GM23338 (cell line): ENCODE measurements at regions not wholly inside any gene's neighbourhood (a gene's known extent, or its start where the extent isn't known, plus 50 kb on each side); places are given as distances from the start of the nearest gene placed in this dataset.

Source experiments
- ATAC-seq: fragments of 200-7000 bp; cut with Tn5 transposase; 3 replicates; pipeline ENCODE4 v1.9.1; 2020
- DNase-seq: peaks from one replicate; pipeline ENCODE4 v3.0.0-alpha.2; 2015; ENCODE audit warnings: low spot score
- H2AFZ ChIP-seq: fragments of 200-600 bp; sonication (generic); 2 replicates; pipeline ENCODE4 v1.8.0; 2016; ENCODE audit warnings: antibody characterized with exemption, mild to moderate bottlenecking, moderate library complexity
- H3F3A ChIP-seq: fragments of 200-600 bp; sonication (generic); replicated peaks from 2 replicates; pipeline ENCODE4 v1.8.0; 2017; ENCODE audit warnings: antibody characterized with exemption, mixed run types, low read depth
- H3K27ac ChIP-seq: fragments of 200-600 bp; sonication (generic); 2 replicates; pipeline ENCODE4 v1.6.1; 2016; ENCODE audit warnings: low read depth
- H3K27me3 ChIP-seq: fragments of 200-600 bp; sonication (generic); 2 replicates; pipeline ENCODE4 v1.8.0; 2016; ENCODE audit warnings: mild to moderate bottlenecking, mixed run types, moderate library complexity; ENCODE audit not compliant: insufficient read depth
- H3K36me3 ChIP-seq: fragments of 200-600 bp; sonication (generic); 2 replicates; pipeline ENCODE4 v1.8.0; 2016; ENCODE audit warnings: mild to moderate bottlenecking; ENCODE audit not compliant: insufficient read depth
- H3K4me1 ChIP-seq: fragments of 200-600 bp; sonication (generic); 2 replicates; pipeline ENCODE4 v1.8.0; 2016; ENCODE audit warnings: mild to moderate bottlenecking, moderate library complexity; ENCODE audit not compliant: insufficient read depth
- H3K4me2 ChIP-seq: fragments of 200-600 bp; sonication (generic); 2 replicates; pipeline ENCODE4 v1.7.1; 2017; ENCODE audit warnings: mixed run types
- H3K4me3 ChIP-seq: fragments of 200-600 bp; sonication (generic); 2 replicates; pipeline ENCODE4 v1.6.1; 2016; ENCODE audit warnings: mixed run types
- H3K79me2 ChIP-seq: fragments of 200-600 bp; sonication (generic); replicated peaks from 2 replicates; pipeline ENCODE4 v1.8.0; 2017; ENCODE audit warnings: mild to moderate bottlenecking; ENCODE audit not compliant: insufficient read depth
- H3K9me2 ChIP-seq: fragments of 200-600 bp; sonication (generic); 2 replicates; pipeline ENCODE4 v1.8.0; 2017; ENCODE audit not compliant: insufficient read depth
- H4K20me1 ChIP-seq: fragments of 200-600 bp; sonication (generic); replicated peaks from 2 replicates; pipeline ENCODE4 v1.8.0; 2017; ENCODE audit warnings: mild to moderate bottlenecking; ENCODE audit not compliant: insufficient read depth
- H3K27ac Mint-ChIP-seq: 2 replicates; pipeline ENCODE4 v1.8.0; 2020; ENCODE audit warnings: inconsistent platforms, mild to moderate bottlenecking, moderate library complexity, mixed read lengths
- H3K27me3 Mint-ChIP-seq: 3 replicates; pipeline ENCODE4 v1.8.0; 2022; ENCODE audit warnings: low read depth, mild to moderate bottlenecking, moderate library complexity, mixed read lengths, inconsistent platforms; ENCODE audit not compliant: insufficient read depth, poor library complexity
- H3K36me3 Mint-ChIP-seq: 3 replicates; pipeline ENCODE4 v1.8.0; 2021; ENCODE audit warnings: low read depth, mild to moderate bottlenecking, inconsistent platforms, moderate library complexity, mixed read lengths
- H3K4me1 Mint-ChIP-seq: 3 replicates; pipeline ENCODE4 v1.8.0; 2020; ENCODE audit warnings: mild to moderate bottlenecking, inconsistent platforms, mixed read lengths
- H3K4me3 Mint-ChIP-seq: 3 replicates; pipeline ENCODE4 v1.8.0; 2021; ENCODE audit warnings: moderate library complexity, mild to moderate bottlenecking, inconsistent platforms, mixed read lengths
- H3K9me3 Mint-ChIP-seq: 3 replicates; pipeline ENCODE4 v1.8.0; 2020; ENCODE audit warnings: moderate library complexity, mild to moderate bottlenecking, inconsistent platforms, mixed read lengths
- CREB1 ChIP-seq: fragments of 250-450 bp; sonication (Bioruptor Pico); IDR thresholded peaks from 2 replicates; pipeline ENCODE4 v1.5.0; 2020; ENCODE audit warnings: low read depth, mild to moderate bottlenecking, moderate library complexity
- EZH2 ChIP-seq: fragments of 200-600 bp; sonication (generic); IDR thresholded peaks from one replicate; pipeline ENCODE4 v1.8.0; 2017; ENCODE audit warnings: antibody characterized with exemption, mild to moderate bottlenecking, low read depth; ENCODE audit not compliant: unreplicated experiment
- EZH2phosphoT487 ChIP-seq: fragments of 200-600 bp; sonication (generic); IDR thresholded peaks from one replicate; pipeline ENCODE4 v1.8.1; 2018; ENCODE audit warnings: antibody characterized with exemption; ENCODE audit not compliant: unreplicated experiment
- NANOG ChIP-seq: IDR thresholded peaks from 2 replicates; pipeline ENCODE4 v1.6.1; 2016; ENCODE audit warnings: antibody characterized with exemption, borderline replicate concordance
- POLR2AphosphoS5 ChIP-seq: IDR thresholded peaks from 2 replicates; pipeline ENCODE4 v1.6.1; 2016; ENCODE audit warnings: antibody characterized with exemption, low read depth
- STAT1 ChIP-seq: IDR thresholded peaks from one replicate; pipeline ENCODE4 v1.6.1; 2016; ENCODE audit warnings: antibody characterized with exemption; ENCODE audit not compliant: unreplicated experiment
- ZNF114 ChIP-seq: fragments of 250-450 bp; sonication (Bioruptor Pico); IDR thresholded peaks from 2 replicates; pipeline ENCODE4 v1.5.0; 2020; ENCODE audit warnings: mild to moderate bottlenecking, moderate library complexity
- TF ChIP-seq, protein P1 (sequence below): fragments of 250-450 bp; sonication (Bioruptor Pico); IDR thresholded peaks from 2 replicates; pipeline ENCODE4 v1.5.0; 2020; ENCODE audit warnings: mild to moderate bottlenecking, moderate library complexity
- TF ChIP-seq, protein P2 (sequence below): IDR thresholded peaks from 2 replicates; pipeline ENCODE4 v1.6.1; 2016; ENCODE audit warnings: antibody characterized with exemption
- TF ChIP-seq, protein P3 (sequence below): IDR thresholded peaks from one replicate; pipeline ENCODE4 v1.6.1; 2018; ENCODE audit warnings: antibody characterized with exemption; ENCODE audit not compliant: unreplicated experiment

DNA sequence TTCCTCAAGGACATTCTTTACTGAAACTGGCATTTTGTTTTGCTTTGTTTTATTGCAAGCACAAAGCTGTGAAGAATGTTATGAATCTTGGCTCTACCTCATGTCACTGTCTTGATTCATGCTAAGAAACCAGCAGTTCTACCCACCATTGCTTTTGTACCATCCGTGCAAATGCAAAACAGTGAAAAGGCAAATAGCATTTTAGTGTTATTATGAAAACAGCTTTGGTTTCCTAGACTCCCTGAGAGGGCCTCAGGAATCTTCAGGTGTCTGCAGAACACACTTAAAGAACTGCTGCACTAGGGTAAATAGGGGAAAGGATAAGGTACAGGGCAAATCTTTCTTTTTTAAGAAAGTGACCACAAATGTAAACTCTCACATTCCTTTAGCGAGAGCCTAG, 318.9 kb downstream of the AHR start:
- H3K27ac ChIP-seq = no peak overlapping the region
- Mint-ChIP-seq H3K27me3 (no peaks in the 10 kb centered on the region), H3K27ac (no peak overlapping the region), H3K4me1 (peaks cover 6% of the 10 kb centered on the region; the same call in 1 of the 3 replicates), H3K9me3 (no peaks in the 10 kb centered on the region; the same call in 2 of the 3 replicates), H3K4me3 (no peak overlapping the region), H3K36me3 (no peaks in the 10 kb centered on the region)
- H3K9me2 ChIP-seq = no peaks in the 10 kb centered on the region; the same call in none of the 2 replicates
- H3K4me3 ChIP-seq = no peak overlapping the region
- no peaks in the 10 kb centered on the region for H3K27me3 ChIP-seq
- H3K79me2 ChIP-seq = no peaks in the 10 kb centered on the region
- ATAC-seq (no peak), DNase-seq (peak; percentile 5)
- H3F3A ChIP-seq = no peaks in the 10 kb centered on the region
- H3K4me2 ChIP-seq = no peak overlapping the region
- no peaks in the 10 kb centered on the region for H4K20me1 ChIP-seq
- TF ChIP-seq, protein P1, sequence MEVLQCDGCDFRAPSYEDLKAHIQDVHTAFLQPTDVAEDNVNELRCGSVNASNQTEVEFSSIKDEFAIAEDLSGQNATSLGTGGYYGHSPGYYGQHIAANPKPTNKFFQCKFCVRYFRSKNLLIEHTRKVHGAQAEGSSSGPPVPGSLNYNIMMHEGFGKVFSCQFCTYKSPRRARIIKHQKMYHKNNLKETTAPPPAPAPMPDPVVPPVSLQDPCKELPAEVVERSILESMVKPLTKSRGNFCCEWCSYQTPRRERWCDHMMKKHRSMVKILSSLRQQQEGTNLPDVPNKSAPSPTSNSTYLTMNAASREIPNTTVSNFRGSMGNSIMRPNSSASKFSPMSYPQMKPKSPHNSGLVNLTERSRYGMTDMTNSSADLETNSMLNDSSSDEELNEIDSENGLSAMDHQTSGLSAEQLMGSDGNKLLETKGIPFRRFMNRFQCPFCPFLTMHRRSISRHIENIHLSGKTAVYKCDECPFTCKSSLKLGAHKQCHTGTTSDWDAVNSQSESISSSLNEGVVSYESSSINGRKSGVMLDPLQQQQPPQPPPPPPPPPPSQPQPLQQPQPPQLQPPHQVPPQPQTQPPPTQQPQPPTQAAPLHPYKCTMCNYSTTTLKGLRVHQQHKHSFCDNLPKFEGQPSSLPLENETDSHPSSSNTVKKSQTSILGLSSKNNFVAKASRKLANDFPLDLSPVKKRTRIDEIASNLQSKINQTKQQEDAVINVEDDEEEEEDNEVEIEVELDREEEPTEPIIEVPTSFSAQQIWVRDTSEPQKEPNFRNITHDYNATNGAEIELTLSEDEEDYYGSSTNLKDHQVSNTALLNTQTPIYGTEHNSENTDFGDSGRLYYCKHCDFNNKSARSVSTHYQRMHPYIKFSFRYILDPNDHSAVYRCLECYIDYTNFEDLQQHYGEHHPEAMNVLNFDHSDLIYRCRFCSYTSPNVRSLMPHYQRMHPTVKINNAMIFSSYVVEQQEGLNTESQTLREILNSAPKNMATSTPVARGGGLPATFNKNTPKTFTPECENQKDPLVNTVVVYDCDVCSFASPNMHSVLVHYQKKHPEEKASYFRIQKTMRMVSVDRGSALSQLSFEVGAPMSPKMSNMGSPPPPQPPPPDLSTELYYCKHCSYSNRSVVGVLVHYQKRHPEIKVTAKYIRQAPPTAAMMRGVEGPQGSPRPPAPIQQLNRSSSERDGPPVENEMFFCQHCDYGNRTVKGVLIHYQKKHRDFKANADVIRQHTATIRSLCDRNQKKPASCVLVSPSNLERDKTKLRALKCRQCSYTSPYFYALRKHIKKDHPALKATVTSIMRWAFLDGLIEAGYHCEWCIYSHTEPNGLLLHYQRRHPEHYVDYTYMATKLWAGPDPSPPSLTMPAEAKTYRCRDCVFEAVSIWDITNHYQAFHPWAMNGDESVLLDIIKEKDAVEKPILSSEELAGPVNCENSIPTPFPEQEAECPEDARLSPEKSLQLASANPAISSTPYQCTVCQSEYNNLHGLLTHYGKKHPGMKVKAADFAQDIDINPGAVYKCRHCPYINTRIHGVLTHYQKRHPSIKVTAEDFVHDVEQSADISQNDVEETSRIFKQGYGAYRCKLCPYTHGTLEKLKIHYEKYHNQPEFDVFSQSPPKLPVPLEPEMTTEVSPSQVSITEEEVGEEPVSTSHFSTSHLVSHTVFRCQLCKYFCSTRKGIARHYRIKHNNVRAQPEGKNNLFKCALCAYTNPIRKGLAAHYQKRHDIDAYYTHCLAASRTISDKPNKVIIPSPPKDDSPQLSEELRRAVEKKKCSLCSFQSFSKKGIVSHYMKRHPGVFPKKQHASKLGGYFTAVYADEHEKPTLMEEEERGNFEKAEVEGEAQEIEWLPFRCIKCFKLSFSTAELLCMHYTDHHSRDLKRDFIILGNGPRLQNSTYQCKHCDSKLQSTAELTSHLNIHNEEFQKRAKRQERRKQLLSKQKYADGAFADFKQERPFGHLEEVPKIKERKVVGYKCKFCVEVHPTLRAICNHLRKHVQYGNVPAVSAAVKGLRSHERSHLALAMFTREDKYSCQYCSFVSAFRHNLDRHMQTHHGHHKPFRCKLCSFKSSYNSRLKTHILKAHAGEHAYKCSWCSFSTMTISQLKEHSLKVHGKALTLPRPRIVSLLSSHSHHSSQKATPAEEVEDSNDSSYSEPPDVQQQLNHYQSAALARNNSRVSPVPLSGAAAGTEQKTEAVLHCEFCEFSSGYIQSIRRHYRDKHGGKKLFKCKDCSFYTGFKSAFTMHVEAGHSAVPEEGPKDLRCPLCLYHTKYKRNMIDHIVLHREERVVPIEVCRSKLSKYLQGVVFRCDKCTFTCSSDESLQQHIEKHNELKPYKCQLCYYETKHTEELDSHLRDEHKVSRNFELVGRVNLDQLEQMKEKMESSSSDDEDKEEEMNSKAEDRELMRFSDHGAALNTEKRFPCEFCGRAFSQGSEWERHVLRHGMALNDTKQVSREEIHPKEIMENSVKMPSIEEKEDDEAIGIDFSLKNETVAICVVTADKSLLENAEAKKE = no peak
- no peak for TF ChIP-seq STAT1
- no peak for TF ChIP-seq ZNF114 (CRISPR knock-in tag)
- TF ChIP-seq NANOG = no peak
- no peak for TF ChIP-seq CREB1 (CRISPR knock-in tag)
- TF ChIP-seq POLR2AphosphoS5 = no peak
- no peak for TF ChIP-seq EZH2phosphoT487
- TF ChIP-seq, protein P2, sequence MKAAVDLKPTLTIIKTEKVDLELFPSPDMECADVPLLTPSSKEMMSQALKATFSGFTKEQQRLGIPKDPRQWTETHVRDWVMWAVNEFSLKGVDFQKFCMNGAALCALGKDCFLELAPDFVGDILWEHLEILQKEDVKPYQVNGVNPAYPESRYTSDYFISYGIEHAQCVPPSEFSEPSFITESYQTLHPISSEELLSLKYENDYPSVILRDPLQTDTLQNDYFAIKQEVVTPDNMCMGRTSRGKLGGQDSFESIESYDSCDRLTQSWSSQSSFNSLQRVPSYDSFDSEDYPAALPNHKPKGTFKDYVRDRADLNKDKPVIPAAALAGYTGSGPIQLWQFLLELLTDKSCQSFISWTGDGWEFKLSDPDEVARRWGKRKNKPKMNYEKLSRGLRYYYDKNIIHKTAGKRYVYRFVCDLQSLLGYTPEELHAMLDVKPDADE = no peak
- no peak for TF ChIP-seq EZH2
- TF ChIP-seq, protein P3, sequence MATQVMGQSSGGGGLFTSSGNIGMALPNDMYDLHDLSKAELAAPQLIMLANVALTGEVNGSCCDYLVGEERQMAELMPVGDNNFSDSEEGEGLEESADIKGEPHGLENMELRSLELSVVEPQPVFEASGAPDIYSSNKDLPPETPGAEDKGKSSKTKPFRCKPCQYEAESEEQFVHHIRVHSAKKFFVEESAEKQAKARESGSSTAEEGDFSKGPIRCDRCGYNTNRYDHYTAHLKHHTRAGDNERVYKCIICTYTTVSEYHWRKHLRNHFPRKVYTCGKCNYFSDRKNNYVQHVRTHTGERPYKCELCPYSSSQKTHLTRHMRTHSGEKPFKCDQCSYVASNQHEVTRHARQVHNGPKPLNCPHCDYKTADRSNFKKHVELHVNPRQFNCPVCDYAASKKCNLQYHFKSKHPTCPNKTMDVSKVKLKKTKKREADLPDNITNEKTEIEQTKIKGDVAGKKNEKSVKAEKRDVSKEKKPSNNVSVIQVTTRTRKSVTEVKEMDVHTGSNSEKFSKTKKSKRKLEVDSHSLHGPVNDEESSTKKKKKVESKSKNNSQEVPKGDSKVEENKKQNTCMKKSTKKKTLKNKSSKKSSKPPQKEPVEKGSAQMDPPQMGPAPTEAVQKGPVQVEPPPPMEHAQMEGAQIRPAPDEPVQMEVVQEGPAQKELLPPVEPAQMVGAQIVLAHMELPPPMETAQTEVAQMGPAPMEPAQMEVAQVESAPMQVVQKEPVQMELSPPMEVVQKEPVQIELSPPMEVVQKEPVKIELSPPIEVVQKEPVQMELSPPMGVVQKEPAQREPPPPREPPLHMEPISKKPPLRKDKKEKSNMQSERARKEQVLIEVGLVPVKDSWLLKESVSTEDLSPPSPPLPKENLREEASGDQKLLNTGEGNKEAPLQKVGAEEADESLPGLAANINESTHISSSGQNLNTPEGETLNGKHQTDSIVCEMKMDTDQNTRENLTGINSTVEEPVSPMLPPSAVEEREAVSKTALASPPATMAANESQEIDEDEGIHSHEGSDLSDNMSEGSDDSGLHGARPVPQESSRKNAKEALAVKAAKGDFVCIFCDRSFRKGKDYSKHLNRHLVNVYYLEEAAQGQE = no peak
- H3K4me1 ChIP-seq = no peaks in the 10 kb centered on the region
- H3K36me3 ChIP-seq = no peaks in the 10 kb centered on the region
- H2AFZ ChIP-seq = peak overlapping the region; percentile 34
